ENCODE measurements at regions not wholly inside any gene's neighbourhood (a gene's known extent, or its start where the extent isn't known, plus 50 kb on each side); places are given as distances from the start of the nearest gene placed in this dataset.

DNA sequence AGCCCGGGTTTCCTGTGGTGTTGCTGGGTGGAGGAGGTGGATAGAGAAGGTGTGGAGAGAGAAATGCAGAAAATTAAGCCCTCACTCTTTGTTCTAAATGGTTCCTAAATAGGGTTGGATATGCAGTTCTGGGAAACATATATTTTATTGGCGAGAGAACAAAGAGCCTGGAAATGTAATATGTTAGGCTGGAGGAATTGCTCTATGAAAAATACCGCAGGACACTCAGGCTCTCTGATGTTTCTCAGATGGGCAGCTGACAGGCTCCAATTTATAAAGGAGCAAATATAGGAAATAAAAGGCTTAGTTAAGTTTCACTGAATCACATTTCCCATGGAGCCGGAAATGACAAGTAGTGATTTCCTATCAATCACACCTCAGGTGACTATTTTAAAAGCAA, 428.0 kb downstream of the TMEM135 start:
- TF ChIP-seq, protein P1, sequence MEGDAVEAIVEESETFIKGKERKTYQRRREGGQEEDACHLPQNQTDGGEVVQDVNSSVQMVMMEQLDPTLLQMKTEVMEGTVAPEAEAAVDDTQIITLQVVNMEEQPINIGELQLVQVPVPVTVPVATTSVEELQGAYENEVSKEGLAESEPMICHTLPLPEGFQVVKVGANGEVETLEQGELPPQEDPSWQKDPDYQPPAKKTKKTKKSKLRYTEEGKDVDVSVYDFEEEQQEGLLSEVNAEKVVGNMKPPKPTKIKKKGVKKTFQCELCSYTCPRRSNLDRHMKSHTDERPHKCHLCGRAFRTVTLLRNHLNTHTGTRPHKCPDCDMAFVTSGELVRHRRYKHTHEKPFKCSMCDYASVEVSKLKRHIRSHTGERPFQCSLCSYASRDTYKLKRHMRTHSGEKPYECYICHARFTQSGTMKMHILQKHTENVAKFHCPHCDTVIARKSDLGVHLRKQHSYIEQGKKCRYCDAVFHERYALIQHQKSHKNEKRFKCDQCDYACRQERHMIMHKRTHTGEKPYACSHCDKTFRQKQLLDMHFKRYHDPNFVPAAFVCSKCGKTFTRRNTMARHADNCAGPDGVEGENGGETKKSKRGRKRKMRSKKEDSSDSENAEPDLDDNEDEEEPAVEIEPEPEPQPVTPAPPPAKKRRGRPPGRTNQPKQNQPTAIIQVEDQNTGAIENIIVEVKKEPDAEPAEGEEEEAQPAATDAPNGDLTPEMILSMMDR (IDR thresholded peaks at IDR 0.05; ENCODE audit: poor library complexity, severe bottlenecking): no peak
- TF ChIP-seq, protein P2, sequence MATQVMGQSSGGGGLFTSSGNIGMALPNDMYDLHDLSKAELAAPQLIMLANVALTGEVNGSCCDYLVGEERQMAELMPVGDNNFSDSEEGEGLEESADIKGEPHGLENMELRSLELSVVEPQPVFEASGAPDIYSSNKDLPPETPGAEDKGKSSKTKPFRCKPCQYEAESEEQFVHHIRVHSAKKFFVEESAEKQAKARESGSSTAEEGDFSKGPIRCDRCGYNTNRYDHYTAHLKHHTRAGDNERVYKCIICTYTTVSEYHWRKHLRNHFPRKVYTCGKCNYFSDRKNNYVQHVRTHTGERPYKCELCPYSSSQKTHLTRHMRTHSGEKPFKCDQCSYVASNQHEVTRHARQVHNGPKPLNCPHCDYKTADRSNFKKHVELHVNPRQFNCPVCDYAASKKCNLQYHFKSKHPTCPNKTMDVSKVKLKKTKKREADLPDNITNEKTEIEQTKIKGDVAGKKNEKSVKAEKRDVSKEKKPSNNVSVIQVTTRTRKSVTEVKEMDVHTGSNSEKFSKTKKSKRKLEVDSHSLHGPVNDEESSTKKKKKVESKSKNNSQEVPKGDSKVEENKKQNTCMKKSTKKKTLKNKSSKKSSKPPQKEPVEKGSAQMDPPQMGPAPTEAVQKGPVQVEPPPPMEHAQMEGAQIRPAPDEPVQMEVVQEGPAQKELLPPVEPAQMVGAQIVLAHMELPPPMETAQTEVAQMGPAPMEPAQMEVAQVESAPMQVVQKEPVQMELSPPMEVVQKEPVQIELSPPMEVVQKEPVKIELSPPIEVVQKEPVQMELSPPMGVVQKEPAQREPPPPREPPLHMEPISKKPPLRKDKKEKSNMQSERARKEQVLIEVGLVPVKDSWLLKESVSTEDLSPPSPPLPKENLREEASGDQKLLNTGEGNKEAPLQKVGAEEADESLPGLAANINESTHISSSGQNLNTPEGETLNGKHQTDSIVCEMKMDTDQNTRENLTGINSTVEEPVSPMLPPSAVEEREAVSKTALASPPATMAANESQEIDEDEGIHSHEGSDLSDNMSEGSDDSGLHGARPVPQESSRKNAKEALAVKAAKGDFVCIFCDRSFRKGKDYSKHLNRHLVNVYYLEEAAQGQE (IDR thresholded peaks at IDR 0.05; ENCODE audit: borderline replicate concordance): peak; percentile 1
- TF ChIP-seq MXI1 (conservative IDR thresholded peaks at IDR 0.05; ENCODE audit: poor library complexity, severe bottlenecking) (no peak), SMC3 (conservative IDR thresholded peaks at IDR 0.05; ENCODE audit: poor library complexity) (no peak), RAD21 (conservative IDR thresholded peaks at IDR 0.05) (no peak), EZH2 (IDR thresholded peaks at IDR 0.05; ENCODE audit: borderline replicate concordance, insufficient read depth, low read length, poor library complexity, severe bottlenecking) (no peak), POLR2AphosphoS5 (IDR thresholded peaks at IDR 0.05) (no peak)

Data from neural cell (in vitro differentiated cells).